Motor neuron (in vitro differentiated cells): ENCODE measurements at regions not wholly inside any gene's neighbourhood (a gene's known extent, or its start where the extent isn't known, plus 50 kb on each side); places are given as distances from the start of the nearest gene placed in this dataset.

Experiments used
- ATAC-seq, 8 experiments: fragments of 200-7000 bp; cut with Tn5 transposase; replicated peaks in 6 of 8; 2 replicates each; pipeline ENCODE4 v1.8.0; 2021; ENCODE audit warnings: mild to moderate bottlenecking in 8 of 8, moderate library complexity in 8 of 8
- H3K27ac ChIP-seq, 2 donors: fragments of 250-450 bp; sonication (Bioruptor Pico); 2 replicates each; pipeline ENCODE4 v1.9.0; 2021; ENCODE audit warnings: antibody characterized with exemption in 2 of 2, mild to moderate bottlenecking in 2 of 2, moderate library complexity in 1 of 2
- H3K4me1 ChIP-seq, 2 donors: fragments of 250-450 bp; sonication (Bioruptor Pico); replicated peaks in 1 of 2; 2 replicates each; pipeline ENCODE4 v1.6.1; 2021; ENCODE audit warnings: antibody characterized with exemption in 2 of 2, mild to moderate bottlenecking in 2 of 2, moderate library complexity in 1 of 2
- H3K4me3 ChIP-seq, 5 donors: fragments of 250-450 bp; sonication (Bioruptor Pico); 2 replicates each; pipeline ENCODE4 v1.9.0; 2021; ENCODE audit warnings: antibody characterized with exemption in 5 of 5, mild to moderate bottlenecking in 5 of 5, moderate library complexity in 4 of 5
- WGBS, 10 experiments: fragments of 450-650 bp; shearing (Covaris generic); methylation state at CpG; one replicate each; pipeline ENCODE4 v1.0.0; 2022; 5-methylcytosine and 5-hydroxymethylcytosine counted together
- in situ Hi-C, 9 experiments: fragments of 400-800 bp; cut with MboI; loops; one replicate each; pipeline ENCODE4 v1.15.0; 2021; ENCODE audit warnings: low sequenced_read_pairs in 9 of 9, low pct_unique_long_range_greater_than_20kb in 2 of 9; ENCODE audit not compliant: unreplicated experiment in 9 of 9

DNA sequence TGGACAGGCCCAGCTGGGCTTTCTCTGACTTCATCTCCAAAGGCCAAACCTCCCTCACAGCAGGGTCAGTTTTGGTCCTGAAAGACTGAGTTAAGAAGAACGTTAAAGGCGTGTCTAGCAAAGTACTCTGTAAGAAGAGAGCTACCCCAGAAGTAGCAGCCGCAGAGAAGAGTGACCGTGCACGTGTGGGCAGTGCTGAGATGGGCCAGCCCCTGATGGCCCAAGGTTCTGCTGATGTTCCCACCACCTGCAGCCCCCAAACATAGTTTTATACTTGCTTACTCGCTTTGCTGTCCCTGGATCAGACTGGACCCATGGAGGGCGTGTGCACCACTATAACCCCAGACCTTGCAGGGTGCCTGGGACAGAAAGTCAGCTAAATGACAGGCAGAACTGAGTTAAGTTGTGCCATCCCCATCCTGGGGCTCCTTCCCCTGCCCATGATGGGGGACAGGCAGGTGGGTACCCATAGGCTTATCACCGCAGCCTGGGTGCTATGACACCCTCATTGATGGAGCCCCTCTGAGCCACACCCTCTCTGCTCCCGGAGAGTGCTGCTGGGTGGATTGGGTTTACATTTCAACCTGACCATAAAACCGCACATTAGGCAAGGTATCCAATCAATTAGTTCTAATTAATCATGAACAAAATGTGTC lies 367.3 kb upstream of the HS6ST1 start:
- Histone ChIP-seq H3K4me3 (no peak overlapping the region), H3K4me1 (peaks cover 11% of the 10 kb centered on the region in 2 donors), H3K27ac (no peak overlapping the region)
- in situ Hi-C loops: no loop called here
- WGBS, 10 experiments: 55 to 100% (median 89%) methylated on average over 1 to 4 of the region's 10 CpGs; no CpG with 5 or more reads in 2 of the 10 experiments
- no peak for ATAC-seq

DNA sequence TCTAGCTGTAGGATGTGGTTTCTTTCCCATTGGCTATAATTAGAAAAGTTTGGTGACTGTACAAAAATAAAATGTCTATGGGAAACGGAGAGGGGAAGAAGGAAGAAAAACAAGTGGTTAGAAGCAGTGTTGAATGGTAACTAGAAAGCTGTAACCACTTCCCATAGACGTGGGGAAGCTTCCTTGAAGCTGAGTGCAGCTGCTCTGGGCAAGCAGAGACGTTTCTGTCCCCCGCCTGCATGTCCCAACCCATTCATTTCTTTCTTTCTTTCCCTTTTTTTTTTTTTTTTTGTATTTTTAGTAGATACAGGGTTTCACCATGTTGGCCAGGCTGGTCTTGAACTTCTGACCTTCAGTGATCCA lies 367.8 kb upstream of the HS6ST1 start:
- 15 to 100% (median 67%) methylated on average over 1 to 4 of the region's 4 CpGs; no CpG with 5 or more reads in 1 of the 10 experiments for WGBS, 10 experiments
- Histone ChIP-seq H3K4me3 (no peak overlapping the region), H3K27ac (no peak overlapping the region), H3K4me1 (peaks cover 8 to 11% of the 10 kb centered on the region in 2 donors)
- ATAC-seq: no peak
- in situ Hi-C loops: no loop called here

DNA sequence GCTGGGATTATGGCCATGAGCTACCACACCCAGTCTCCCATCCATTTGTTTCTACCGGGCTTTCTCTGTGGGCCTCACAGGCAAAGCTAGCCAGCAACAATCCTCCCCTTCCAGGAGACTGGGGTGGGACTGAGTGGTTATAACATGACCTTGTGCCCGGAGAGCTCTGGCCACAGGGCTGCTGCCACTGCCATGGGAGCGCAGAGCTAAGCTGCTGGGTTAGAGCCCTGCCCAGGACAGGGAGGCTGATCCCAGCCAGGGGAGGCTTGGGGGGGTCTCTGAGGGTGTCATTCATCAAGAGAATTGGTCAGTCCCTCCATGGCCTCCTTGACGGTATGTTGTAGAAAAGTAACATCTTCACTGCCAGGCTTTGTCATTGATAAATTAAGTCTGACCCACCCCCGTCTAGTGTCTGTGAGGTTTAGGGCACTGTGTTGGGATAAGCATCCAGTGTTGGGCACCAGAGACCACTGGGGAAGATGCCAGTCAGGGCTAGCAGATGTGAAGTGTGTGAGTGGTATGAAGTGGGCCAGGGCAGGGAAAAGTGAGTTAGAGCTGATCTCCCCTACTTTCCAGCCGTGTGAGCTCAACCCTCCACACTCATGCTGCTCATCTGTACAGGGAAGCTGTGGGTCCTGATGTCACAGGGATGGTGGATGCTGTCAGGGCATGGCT lies 368.4 kb upstream of the HS6ST1 start:
- 42 to 100% (median 83%) methylated on average over 1 to 3 of the region's 6 CpGs; no CpG with 5 or more reads in 6 of the 10 experiments for WGBS, 10 experiments
- no peak overlapping the region for H3K27ac ChIP-seq
- in situ Hi-C loops: no loop called here
- no peak overlapping the region for H3K4me3 ChIP-seq
- H3K4me1 ChIP-seq: peaks cover 5 to 10% of the 10 kb centered on the region in 2 donors
- ATAC-seq: no peak

DNA sequence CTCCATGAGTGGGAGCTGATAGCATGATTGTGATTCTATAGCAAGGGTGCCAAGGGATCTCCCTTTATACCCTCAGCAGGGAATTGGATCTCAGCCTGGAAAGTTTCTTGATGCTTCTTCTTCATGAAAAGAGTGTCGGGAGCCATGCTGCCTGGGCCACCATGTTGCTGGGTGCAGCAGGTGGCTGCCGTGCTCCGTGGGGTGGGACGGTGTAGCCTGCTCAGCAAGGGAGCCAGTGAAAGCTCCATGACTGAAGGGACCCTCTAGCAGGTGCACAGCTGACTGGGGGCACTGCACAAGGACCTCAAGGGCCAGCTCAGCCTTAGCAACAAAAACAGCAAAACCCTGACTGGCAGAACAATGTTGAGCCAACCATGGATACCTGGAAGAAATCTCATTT lies 368.9 kb upstream of the HS6ST1 start:
- Histone ChIP-seq H3K4me1 (peaks cover 2 to 6% of the 10 kb centered on the region in 2 donors), H3K4me3 (no peak overlapping the region), H3K27ac (no peak overlapping the region)
- ATAC-seq: no peak
- WGBS, 10 experiments: no CpG with 5 or more reads among the region's 4 CpGs
- in situ Hi-C loops: no loop called here

DNA sequence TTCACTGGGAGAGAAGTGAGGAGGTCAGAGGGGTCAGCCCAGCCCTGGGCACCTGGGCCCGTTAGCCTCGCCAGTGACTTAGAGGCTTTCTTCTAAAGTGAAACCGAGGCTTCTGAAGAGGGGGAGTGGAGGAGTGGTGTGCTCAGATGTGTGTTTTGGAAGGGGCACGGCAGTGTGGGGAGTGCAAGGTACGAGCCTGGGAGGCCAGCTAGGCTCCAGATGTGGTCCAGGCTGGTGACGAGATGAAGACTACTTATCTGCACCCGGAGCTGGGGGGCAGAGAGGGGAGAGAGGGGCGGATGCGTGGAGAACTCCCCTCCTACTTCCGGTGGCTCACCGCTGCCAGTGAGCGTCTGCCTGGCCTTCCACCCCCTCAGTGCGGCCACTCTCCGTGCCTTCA lies 371.3 kb upstream of the HS6ST1 start:
- no peak overlapping the region for H3K4me3 ChIP-seq
- WGBS, 10 experiments: 72 to 100% (median 83%) methylated on average over 1 to 4 of the region's 14 CpGs; no CpG with 5 or more reads in 5 of the 10 experiments
- H3K4me1 ChIP-seq: peaks cover 2 to 3% of the 10 kb centered on the region in 2 donors
- no peak overlapping the region for H3K27ac ChIP-seq
- ATAC-seq: no peak
- in situ Hi-C loops: no loop called here

DNA sequence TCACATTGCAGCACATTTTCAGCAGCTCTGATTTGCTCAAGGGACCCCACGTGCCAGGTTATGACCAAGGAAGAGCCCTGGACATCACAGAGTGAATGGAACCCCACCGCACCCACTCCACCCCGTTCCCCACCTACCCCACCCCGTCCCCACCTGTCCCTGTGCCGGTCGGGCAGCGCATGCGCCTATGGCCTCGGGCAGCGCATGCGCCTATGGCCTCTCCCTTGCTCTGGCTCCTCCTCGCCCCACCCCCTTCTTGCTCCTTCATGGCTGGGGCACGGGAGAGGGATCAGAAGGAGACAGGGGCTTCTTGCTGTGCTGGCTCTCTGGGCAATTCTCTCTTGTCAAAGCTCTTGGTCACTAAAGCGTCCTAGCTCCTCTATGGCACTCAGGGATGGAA lies 371.8 kb upstream of the HS6ST1 start:
- in situ Hi-C loops: no loop called here
- WGBS, 10 experiments: no CpG with 5 or more reads among the region's 14 CpGs
- Histone ChIP-seq H3K4me3 (no peak overlapping the region), H3K4me1 (peaks cover 2 to 3% of the 10 kb centered on the region in 2 donors), H3K27ac (no peak overlapping the region)
- peak in 1 of 8 experiments; percentile 20 for ATAC-seq

DNA sequence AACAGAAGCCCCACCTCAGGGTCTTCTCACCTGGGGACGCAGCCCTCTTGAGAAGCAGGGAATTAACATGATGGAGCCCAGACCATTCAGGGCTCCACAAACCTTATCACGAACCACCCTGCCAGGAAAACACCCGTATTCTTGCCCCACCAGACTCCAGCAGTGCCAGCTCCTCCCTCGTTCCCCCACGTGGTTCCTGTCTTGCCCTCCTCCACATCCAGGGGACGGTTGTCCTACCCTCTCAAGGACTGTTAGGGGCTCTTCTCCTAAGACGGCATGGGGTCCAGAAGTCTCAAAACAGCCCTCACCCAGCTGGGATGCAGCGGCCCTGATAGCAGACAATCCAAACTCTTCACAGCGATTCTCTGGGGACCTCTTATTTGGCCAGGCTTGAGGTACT lies 372.2 kb upstream of the HS6ST1 start:
- Histone ChIP-seq H3K4me1 (peaks cover 2 to 3% of the 10 kb centered on the region in 2 donors), H3K4me3 (no peak overlapping the region), H3K27ac (no peak overlapping the region)
- ATAC-seq: no peak
- WGBS, 10 experiments: 20 to 100% (median 97%) methylated on average over 2 to 5 of the region's 9 CpGs; no CpG with 5 or more reads in 6 of the 10 experiments
- in situ Hi-C loops: no loop called here

DNA sequence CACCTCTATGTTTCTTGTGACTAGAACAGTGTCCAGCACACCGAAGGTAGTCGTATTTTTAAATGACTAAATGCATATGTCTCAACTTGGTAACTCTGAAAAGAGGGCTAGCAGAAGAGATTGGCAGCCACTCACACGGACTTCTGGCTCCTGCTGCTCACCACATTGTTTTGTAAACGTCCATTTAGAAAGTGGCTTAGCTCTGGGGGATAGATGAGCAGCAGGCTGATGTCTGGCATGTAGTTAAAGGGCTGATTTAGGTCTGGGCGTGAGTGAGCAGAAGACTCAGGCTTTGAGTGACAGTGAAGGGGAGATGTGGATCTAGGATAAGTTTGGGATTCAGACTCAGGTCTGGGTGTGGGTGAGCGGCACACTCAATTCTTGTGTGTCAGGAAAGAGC lies 372.9 kb upstream of the HS6ST1 start:
- Histone ChIP-seq H3K27ac (no peak overlapping the region), H3K4me3 (no peak overlapping the region), H3K4me1 (peaks cover 2 to 3% of the 10 kb centered on the region in 2 donors)
- in situ Hi-C loops: no loop called here
- no peak for ATAC-seq
- 0 to 100% (median 56%) methylated on average over 1 to 6 of the region's 6 CpGs; no CpG with 5 or more reads in 1 of the 10 experiments for WGBS, 10 experiments

DNA sequence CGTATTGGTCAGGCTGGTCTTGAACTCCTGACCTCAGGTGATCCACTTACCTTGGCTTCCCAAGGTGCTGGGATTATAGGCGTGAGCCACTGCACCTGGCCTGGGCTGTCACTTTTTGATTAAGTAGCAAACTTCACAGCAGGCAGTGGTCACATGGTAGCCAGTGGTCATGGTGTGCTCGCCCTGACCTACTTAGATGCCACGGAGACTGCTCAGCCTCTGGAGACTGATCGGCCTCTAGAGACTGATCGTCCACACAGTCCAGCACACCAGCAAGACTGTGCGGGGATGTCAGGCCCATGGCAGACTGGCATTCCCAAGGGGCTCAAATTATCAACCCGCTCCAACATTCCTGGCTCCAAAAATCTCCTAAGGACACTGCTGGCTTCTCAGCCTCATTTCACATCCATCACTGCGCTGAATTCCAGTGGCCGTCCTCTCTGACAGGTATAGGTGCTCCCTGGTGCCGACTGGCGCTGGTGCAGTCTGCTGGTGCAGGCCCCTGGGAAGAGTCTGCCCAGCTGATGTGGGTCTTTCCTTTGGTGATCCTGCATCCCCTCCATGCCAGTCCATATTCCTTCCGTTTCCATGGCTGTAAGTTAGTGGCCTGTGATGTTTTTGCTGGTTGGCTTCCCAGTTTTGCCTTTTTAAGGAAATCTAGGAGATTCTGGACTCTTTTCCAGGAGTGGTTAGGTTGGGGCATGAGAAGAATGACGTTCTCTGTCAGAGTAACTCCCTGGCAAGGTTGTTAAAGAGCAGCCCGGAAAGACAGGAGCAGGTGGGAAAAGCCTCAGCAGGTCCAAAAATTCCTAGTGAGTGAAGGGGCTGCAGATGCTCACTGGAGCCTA lies 374.5 kb upstream of the HS6ST1 start:
- H3K4me1 ChIP-seq: peaks cover 2 to 3% of the 10 kb centered on the region in 2 donors
- no peak overlapping the region for H3K4me3 ChIP-seq
- no peak overlapping the region for H3K27ac ChIP-seq
- no peak for ATAC-seq
- WGBS, 10 experiments: 53 to 100% (median 90%) methylated on average over 1 to 14 of the region's 15 CpGs; no CpG with 5 or more reads in 2 of the 10 experiments
- in situ Hi-C loops: no loop called here

DNA sequence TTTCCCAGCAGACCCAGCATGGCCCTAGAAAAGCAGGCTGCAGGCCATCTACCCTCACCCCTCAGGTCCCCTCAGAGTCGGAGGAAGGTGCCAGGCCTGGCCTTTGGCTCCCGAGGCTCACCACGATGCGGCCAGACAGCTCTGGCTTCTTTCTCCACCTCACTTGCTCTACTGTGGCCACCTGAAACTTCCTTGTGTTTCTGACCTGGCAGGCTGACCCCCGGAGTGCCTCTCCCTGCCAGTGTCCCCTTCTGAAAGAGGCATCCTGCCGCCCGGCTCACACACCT lies 375.0 kb upstream of the HS6ST1 start:
- Histone ChIP-seq H3K27ac (no peak overlapping the region), H3K4me1 (peaks cover 2 to 3% of the 10 kb centered on the region in 2 donors), H3K4me3 (no peak overlapping the region)
- WGBS, 10 experiments: 80 to 100% (median 95%) methylated on average over 1 to 3 of the region's 7 CpGs; no CpG with 5 or more reads in 6 of the 10 experiments
- in situ Hi-C loops: no loop called here
- ATAC-seq: no peak

DNA sequence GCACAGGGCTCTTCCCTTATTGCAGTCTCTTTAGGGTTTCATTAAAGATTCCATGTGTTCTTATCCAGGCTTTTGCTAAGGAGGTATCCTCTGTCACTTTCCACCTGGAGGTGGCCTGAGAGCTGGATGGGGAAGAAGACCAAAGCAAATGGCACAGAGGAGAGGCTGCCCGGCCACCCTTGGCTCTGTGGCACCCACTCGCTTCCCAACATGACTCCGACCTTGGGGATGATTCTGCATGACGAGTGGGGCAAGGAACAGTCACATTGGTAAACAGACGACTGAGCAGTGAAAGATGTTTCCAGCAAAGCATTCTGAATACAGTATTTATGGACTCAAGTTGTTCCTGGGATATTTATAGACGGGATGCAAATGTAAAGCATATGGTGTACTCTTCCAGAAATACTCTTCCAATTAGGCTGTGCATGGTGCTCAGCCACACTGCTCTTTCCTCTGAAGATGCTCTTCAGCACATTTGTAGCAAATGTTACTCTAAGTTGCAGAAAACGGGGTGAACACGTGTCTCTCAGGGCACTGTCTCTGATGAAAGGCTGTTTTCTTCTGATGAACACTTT lies 377.1 kb upstream of the HS6ST1 start:
- in situ Hi-C loops: no loop called here
- H3K4me1 ChIP-seq: peaks cover 0 to 3% of the 10 kb centered on the region in 2 donors
- WGBS, 10 experiments: 0 to 100% (median 71%) methylated on average over 1 to 8 of the region's 8 CpGs; no CpG with 5 or more reads in 1 of the 10 experiments
- H3K27ac ChIP-seq: no peak overlapping the region
- peak in 3 of 8 experiments; percentile 79 to 95 (median 86) for ATAC-seq
- H3K4me3 ChIP-seq: no peak overlapping the region

DNA sequence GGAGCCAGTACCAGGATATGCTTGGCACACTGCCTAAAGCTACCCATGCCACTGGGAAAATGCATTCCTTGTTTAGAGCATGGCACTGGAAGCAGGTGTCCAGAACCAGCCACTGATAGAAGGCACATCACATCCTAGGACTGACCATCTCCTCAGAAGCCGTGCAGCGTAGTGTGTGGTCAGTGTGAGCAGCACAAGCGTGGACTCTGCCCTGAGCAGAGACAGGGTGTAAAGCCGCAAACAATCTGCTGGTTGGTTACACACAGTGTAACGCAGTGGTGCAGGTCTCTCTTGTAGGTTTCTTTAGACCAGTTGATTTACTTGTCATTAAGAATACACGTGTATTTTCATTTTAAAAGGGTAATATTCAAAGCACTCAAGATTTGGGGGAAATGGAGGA lies 377.8 kb upstream of the HS6ST1 start:
- no peak for ATAC-seq

DNA sequence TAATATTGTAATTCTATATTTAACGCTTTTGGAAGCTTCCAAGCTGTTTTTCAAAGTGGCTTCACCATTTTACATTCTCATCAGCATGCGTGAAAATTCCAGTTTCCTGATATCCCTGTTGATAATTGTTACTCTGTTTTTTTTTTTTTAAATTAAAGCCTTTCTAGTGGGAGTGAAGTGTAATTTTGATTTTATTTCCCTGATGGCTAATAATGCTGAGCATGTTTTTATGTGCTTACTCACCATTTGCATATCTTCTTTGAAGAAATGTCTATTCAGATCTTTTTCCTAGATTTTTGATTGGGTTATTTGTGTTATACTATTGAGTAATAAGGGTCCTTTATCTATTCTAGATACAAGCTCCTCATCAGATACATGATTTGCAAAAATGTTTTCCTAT lies 382.8 kb upstream of the HS6ST1 start:
- Histone ChIP-seq H3K27ac (no peak overlapping the region), H3K4me1 (no peaks in the 10 kb centered on the region), H3K4me3 (no peak overlapping the region)
- 61 to 100% (median 88%) methylated on average over 1 to 2 of the region's 2 CpGs for WGBS, 10 experiments
- in situ Hi-C loops: no loop called here
- ATAC-seq: no peak

More for the DNA sequence above, 377.8 kb upstream of the HS6ST1 start:
- Histone ChIP-seq H3K27ac (no peak overlapping the region), H3K4me1 (peaks cover 0 to 3% of the 10 kb centered on the region in 2 donors), H3K4me3 (no peak overlapping the region)
- 25 to 100% (median 93%) methylated on average over 1 to 5 of the region's 6 CpGs; no CpG with 5 or more reads in 2 of the 10 experiments for WGBS, 10 experiments
- in situ Hi-C loops: no loop called here
